GM18870 (cell line): ENCODE measurements at regions not wholly inside any gene's neighbourhood (a gene's known extent, or its start where the extent isn't known, plus 50 kb on each side); places are given as distances from the start of the nearest gene placed in this dataset.

ENCODE experiments used
- ATAC-seq: cut with Tn5 transposase; IDR thresholded peaks from one replicate; pipeline ENCODE4 v1.9.1; 2021; ENCODE audit warnings: moderate library complexity; ENCODE audit not compliant: unreplicated experiment

- no peak for ATAC-seq
These were observed 207.9 kb upstream of the RAB6C start for GRCh38 chr2:129771418-129772189.

DNA sequence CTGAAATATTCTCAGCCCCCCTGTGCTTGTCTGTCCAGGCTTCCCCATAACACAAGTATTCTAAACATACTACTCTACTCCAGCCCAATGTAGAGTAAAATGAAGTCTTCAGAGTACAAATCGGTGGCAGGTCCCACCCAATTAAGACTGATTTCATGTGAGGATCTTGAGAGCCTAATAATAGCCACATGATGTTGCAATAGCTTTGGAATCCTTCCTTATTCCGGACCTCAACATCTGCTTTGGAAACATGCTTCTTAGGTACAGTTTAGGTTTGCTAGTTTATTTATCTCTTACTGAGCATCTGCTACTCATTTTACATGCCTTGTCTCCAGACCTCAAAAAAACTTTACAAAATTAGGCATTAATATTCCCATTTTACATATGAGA lies 207.3 kb upstream of the RAB6C start:
- ATAC-seq: no peak

DNA sequence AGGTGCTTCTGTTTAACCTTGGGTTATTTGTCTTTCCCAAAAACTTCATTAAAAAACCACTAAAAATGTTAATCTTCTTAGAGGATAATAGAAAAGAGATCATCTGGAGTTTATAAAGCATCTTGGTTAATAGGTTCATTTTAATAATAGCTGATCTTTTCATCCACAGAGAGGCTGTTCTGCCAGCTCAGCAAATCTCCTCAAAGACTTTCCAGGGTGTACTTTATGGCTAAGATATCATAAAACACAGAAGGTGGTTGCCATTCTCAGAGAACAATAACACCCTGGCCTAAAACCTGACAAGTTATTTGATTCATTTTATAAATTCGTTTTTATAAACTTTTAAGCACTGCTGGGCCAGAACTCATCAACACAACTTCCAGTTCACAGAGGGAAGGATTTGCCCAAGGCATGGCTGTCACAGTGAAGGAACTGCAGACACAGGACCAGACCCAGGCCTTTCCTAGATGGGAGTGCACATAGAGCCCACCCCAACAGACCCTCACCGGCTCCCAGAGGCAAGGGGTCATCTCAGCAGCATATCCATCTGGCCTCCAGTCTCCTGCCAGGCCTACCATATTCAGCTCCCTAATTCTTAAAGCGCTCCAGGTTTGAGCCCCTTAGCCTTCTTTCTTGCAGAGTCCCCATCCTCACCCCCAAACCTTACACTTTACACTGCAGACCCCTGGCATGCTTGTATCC lies 203.4 kb upstream of the RAB6C start:
- no peak for ATAC-seq

DNA sequence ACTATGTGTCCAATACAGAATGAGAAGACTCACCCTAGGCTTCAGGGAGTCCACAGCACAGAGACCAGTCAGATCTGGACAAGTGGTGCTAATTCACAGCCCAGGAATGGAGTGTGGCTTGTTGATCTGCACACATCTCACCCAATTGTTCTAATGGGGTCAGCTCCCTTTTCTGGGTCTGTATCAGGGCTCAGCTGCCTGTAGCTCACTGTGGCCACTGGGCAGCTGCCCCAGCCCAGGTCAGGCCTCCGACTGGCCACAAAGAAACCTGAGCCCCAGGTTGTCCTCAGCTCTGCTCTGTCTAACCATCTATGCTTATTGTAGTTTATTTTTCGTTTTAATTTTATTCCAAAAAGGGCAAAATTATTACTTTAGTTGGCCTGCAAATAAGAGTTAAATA lies 202.3 kb upstream of the RAB6C start:
- no peak for ATAC-seq

DNA sequence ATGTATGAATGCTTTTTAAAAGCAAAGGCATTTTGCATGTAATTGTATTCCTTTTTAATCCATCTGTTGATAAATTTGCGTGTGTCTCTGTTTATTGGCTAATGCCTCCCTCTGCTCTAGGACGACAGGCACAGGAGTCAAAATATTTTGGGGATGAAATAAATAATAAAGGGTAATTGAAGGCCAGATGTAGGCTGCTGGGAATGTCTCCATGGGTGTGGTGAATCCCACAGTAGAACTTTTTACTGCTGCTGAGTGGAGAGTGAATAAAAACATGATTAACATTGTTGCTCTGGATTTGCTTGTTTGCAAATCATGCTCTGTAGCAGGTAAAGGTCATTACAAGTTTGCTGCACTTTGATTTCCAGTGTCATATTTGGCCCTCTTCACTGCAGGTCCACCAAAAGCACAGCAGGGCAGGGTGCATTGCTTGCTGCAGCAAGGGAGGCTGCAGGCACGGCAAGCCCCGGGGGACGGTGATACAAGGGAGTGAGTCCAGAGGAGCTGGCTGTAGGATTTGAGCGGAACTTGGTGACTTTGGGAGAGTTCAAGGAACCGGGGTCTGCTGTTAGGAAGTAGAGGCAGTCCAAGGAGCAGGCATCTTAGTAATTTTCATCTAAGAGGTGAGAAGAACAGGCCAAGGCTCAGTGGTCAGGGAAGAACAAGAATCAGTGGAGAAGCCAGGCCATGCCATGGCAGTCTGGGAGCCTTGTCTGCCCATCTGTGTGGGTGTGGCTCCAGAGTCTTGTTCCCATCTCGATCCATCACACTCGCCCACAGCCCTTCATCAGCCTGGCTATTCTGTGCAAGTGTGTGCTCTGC lies 201.5 kb upstream of the RAB6C start:
- no peak for ATAC-seq

GRCh38 chr2:129778584-129778877 lies 200.9 kb upstream of the RAB6C start:
- ATAC-seq: no peak

DNA sequence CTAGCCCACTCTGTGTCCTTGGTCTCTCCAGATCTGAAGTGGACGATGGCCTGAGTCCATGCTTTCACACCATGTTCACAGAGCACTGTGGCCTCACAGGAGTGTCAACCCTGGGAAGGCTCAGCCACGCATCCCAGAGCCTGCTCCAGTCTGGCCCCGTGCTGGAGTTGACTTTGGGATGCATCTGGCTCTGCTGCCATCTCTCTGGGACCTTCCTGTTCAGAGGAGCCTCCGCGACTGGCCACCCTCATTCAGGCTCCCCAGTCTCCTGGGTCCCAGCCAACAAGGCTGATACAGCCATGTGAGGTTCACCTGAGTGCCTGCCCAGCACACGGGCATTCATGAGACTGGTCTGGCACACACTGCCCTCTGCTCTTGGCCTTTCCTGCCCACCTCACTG lies 199.7 kb upstream of the RAB6C start:
- ATAC-seq: no peak

GRCh38 chr2:129780316-129781270 lies 198.9 kb upstream of the RAB6C start:
- ATAC-seq: no peak

GRCh38 chr2:129781749-129782632 lies 197.5 kb upstream of the RAB6C start:
- no peak for ATAC-seq

- no peak for ATAC-seq
These were observed 196.9 kb upstream of the RAB6C start for GRCh38 chr2:129782633-129782990.

GRCh38 chr2:129784486-129784885 lies 195.0 kb upstream of the RAB6C start:
- no peak for ATAC-seq

DNA sequence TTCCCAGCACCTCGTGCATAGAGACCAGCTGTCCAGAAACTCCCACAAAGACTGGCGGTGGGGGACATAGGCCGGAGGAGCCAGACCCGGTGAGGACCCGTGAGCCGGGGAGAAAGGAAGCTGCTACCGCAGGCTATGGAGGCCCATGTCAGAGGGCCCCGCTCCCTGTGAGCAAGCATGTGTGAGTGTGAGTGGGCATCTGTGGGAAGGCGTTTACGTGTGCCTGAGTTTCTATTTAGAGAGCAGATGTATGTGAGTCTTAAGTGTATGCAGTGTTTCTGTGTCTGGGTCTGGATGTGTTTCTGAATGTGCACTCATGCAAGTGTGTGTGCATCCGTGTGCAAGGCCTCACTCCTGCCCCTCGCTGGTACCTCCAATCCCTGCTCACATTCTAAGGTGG lies 187.8 kb upstream of the RAB6C start:
- ATAC-seq: no peak

- no peak for ATAC-seq
These were observed 186.0 kb upstream of the RAB6C start for GRCh38 chr2:129793431-129793902.

GRCh38 chr2:129794116-129794515 lies 185.3 kb upstream of the RAB6C start:
- ATAC-seq: no peak

GRCh38 chr2:129794540-129794939 lies 184.9 kb upstream of the RAB6C start:
- ATAC-seq: no peak

GRCh38 chr2:129796225-129796624 lies 183.2 kb upstream of the RAB6C start:
- no peak for ATAC-seq

- ATAC-seq: no peak
These were observed 182.5 kb upstream of the RAB6C start for GRCh38 chr2:129796801-129797488.

DNA sequence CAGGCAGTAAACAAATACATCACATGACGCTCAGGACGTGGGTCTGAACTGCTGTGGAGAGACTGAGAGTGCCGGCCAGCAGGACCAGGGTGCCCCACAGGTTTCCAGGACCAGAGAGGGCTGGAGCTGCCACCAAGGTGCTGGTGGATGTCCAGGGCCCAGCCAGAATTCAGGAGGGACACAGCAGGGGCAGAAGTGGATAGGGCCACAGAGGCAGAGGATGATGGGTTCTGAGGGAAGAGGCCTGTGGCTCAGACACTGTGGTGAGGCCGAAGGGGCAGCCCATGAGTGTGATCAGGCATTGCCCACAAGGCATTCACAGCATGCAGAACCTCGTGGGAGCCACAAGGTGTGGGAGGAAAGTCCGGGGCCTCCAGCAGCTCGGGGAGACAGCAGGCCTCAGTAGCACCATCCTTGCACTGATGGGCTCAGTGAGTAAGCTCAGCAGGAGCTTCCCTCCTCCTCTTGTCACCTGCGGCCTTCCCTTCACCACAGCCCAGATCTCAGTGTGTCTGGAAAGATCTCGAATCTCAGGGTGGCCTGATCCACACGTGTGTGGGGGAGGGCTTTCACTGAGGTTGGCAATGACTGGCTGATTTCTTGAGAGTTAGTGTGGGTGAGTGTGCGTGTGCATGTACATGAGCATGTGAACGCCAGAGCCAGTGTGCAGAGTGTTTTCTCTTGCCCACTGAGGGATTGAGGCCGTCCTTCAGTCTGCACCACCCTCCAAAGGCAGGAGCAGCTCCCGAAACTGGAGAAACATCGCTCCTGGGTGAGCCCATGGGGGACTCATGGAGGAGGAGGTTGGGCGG lies 181.8 kb upstream of the RAB6C start:
- no peak for ATAC-seq

DNA sequence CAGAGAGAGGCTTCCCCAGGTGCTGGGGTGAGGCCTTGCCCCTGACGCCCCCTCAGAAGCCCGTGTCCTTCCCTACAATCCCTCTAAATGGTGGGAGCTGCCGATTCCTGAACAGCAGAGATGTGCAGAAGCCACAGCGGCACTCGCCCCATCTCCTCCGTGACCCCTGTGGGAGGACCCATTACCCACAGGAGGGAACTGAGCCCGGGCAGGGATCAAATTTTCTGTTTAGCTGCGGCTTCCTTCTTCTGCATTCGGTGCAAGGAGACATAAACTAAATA lies 181.2 kb upstream of the RAB6C start:
- ATAC-seq: no peak
